ENCODE measurements at regions not wholly inside any gene's neighbourhood (a gene's known extent, or its start where the extent isn't known, plus 50 kb on each side); places are given as distances from the start of the nearest gene placed in this dataset.
A peak's percentile ranks its signal among the peaks of the same experiment; 100 is the strongest.

DNA sequence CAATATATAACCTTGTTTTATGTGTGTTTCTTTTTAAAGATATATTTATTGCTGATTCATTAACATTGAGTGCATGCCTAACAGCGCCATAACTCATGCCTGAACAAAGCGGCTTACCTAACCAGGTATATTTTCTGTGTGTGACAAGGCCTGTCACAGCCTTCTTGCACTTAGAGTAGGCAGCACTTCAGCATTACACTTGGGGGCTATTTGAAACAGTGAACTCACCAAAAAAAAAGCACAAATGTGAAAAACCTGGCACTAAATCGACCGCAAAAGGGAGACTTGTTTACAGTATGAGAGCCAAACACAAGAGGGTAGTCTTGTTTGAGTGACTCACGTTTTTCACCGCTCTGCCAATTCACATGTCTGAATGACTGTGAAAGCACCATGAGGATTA is 111.7 kb downstream of the DISP1 start (continued):
- TF ChIP-seq OSR1 (CRISPR knock-in tag; IDR thresholded peaks at IDR 0.05) (no peak), BACH2 (CRISPR knock-in tag; IDR thresholded peaks at IDR 0.05; ENCODE audit: borderline replicate concordance) (no peak), ARNTL (CRISPR knock-in tag; IDR thresholded peaks at IDR 0.05; ENCODE audit: borderline replicate concordance, low read depth) (no peak), TCF4 (CRISPR knock-in tag; IDR thresholded peaks at IDR 0.05; ENCODE audit: borderline replicate concordance) (no peak)

DNA sequence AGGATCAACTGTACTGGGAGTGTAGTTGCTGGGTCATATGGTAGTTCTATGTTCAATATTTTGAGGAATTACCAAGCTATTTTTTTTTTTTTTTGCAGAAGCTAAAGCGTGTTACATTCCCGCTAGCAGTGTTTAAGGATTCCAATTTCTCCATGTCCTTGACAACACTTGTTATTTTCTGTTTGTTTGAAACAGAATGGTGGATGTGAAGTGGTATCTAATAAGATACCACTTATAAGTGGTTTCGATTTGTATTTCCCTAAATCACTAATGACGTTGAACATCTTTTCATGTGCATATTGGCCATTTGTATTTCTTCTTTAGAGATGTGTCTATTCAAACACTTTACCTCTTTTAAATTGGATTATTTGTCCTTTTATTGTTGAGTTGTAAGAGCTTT is 112.2 kb downstream of the DISP1 start:
- no peak for ATAC-seq
- no peak for TF ChIP-seq ZNF70 (CRISPR knock-in tag; IDR thresholded peaks at IDR 0.05)
- no peak for TF ChIP-seq BACH2 (CRISPR knock-in tag; IDR thresholded peaks at IDR 0.05; ENCODE audit: borderline replicate concordance)
- TF ChIP-seq, protein P1, sequence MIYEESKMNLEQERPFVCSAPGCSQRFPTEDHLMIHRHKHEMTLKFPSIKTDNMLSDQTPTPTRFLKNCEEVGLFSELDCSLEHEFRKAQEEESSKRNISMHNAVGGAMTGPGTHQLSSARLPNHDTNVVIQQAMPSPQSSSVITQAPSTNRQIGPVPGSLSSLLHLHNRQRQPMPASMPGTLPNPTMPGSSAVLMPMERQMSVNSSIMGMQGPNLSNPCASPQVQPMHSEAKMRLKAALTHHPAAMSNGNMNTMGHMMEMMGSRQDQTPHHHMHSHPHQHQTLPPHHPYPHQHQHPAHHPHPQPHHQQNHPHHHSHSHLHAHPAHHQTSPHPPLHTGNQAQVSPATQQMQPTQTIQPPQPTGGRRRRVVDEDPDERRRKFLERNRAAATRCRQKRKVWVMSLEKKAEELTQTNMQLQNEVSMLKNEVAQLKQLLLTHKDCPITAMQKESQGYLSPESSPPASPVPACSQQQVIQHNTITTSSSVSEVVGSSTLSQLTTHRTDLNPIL (CRISPR knock-in tag; IDR thresholded peaks at IDR 0.05; ENCODE audit: low read depth): no peak
- TF ChIP-seq GLIS3 (CRISPR knock-in tag; IDR thresholded peaks at IDR 0.05): no peak
- TF ChIP-seq TOX (CRISPR knock-in tag; IDR thresholded peaks at IDR 0.05; ENCODE audit: borderline replicate concordance): no peak
- TF ChIP-seq, protein P2, sequence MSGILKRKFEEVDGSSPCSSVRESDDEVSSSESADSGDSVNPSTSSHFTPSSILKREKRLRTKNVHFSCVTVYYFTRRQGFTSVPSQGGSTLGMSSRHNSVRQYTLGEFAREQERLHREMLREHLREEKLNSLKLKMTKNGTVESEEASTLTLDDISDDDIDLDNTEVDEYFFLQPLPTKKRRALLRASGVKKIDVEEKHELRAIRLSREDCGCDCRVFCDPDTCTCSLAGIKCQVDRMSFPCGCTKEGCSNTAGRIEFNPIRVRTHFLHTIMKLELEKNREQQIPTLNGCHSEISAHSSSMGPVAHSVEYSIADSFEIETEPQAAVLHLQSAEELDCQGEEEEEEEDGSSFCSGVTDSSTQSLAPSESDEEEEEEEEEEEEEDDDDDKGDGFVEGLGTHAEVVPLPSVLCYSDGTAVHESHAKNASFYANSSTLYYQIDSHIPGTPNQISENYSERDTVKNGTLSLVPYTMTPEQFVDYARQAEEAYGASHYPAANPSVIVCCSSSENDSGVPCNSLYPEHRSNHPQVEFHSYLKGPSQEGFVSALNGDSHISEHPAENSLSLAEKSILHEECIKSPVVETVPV (CRISPR knock-in tag; IDR thresholded peaks at IDR 0.05): no peak

DNA sequence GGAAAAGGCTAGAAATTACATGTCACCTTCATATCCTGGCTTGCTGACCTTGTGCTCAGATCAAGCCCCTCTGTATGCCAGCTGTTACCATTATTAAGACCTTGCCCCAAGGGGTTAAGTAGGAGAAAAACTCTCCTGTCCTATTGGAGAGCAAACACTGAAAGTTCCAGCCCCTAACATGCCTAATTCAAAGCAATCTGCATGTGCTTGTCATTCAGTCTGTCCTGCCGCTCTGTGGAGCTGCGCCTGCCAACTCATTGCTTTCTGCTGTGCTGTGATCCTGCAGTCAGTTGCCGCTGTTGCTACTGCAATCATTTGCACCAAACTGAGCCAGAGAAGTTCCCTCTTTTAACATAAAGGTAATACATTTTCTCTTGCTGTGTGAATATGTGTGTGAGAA is 113.4 kb downstream of the DISP1 start:
- ATAC-seq: peak; percentile 93
- TF ChIP-seq ZFP30 (CRISPR knock-in tag; IDR thresholded peaks at IDR 0.05): no peak
- TF ChIP-seq TCF4 (CRISPR knock-in tag; IDR thresholded peaks at IDR 0.05; ENCODE audit: borderline replicate concordance): no peak
- TF ChIP-seq, protein P3, sequence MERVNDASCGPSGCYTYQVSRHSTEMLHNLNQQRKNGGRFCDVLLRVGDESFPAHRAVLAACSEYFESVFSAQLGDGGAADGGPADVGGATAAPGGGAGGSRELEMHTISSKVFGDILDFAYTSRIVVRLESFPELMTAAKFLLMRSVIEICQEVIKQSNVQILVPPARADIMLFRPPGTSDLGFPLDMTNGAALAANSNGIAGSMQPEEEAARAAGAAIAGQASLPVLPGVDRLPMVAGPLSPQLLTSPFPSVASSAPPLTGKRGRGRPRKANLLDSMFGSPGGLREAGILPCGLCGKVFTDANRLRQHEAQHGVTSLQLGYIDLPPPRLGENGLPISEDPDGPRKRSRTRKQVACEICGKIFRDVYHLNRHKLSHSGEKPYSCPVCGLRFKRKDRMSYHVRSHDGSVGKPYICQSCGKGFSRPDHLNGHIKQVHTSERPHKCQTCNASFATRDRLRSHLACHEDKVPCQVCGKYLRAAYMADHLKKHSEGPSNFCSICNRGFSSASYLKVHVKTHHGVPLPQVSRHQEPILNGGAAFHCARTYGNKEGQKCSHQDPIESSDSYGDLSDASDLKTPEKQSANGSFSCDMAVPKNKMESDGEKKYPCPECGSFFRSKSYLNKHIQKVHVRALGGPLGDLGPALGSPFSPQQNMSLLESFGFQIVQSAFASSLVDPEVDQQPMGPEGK (CRISPR knock-in tag; IDR thresholded peaks at IDR 0.05; ENCODE audit: borderline replicate concordance): no peak
- TF ChIP-seq, protein P4, sequence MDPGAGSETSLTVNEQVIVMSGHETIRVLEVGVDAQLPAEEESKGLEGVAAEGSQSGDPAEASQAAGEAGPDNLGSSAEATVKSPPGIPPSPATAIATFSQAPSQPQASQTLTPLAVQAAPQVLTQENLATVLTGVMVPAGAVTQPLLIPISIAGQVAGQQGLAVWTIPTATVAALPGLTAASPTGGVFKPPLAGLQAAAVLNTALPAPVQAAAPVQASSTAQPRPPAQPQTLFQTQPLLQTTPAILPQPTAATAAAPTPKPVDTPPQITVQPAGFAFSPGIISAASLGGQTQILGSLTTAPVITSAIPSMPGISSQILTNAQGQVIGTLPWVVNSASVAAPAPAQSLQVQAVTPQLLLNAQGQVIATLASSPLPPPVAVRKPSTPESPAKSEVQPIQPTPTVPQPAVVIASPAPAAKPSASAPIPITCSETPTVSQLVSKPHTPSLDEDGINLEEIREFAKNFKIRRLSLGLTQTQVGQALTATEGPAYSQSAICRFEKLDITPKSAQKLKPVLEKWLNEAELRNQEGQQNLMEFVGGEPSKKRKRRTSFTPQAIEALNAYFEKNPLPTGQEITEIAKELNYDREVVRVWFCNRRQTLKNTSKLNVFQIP (CRISPR knock-in tag; IDR thresholded peaks at IDR 0.05; ENCODE audit: borderline replicate concordance, low read depth): no peak
- no peak for TF ChIP-seq RARB (CRISPR knock-in tag; IDR thresholded peaks at IDR 0.05)
- TF ChIP-seq ZNF70 (CRISPR knock-in tag; IDR thresholded peaks at IDR 0.05): no peak
- no peak for TF ChIP-seq ESRRG (CRISPR knock-in tag; IDR thresholded peaks at IDR 0.05)
- no peak for TF ChIP-seq GLIS3 (CRISPR knock-in tag; IDR thresholded peaks at IDR 0.05)
- TF ChIP-seq, protein P2 (CRISPR knock-in tag; IDR thresholded peaks at IDR 0.05): no peak
- TF ChIP-seq ZNF565 (CRISPR knock-in tag; conservative IDR thresholded peaks at IDR 0.05; ENCODE audit: low read depth): no peak
- no peak for TF ChIP-seq PPARA (CRISPR knock-in tag; IDR thresholded peaks at IDR 0.05; ENCODE audit: borderline replicate concordance)
- no peak for TF ChIP-seq ZC3H10 (CRISPR knock-in tag; IDR thresholded peaks at IDR 0.05)
- TF ChIP-seq ZFP3 (CRISPR knock-in tag; IDR thresholded peaks at IDR 0.05): no peak
- TF ChIP-seq, protein P1 (CRISPR knock-in tag; IDR thresholded peaks at IDR 0.05; ENCODE audit: low read depth): no peak

DNA sequence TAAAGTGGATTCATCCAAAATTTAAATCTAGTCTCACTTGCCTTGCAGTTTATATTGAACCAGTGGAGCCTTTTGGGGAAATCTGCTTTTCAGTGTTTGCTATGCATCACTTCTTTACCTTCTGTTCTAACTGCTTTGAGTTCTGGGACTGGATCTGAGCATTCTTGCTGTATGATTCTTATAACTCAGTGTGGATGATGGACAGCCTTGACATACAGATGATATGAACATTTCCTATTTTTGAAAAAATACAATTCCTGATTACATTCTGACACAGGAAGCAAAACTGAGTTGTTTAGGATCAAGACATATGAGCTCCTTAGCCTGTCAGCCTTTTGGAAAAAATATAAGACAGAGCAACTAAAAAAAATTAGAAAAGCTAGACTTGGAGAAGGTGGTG is 115.2 kb downstream of the DISP1 start:
- TF ChIP-seq BACH2 (CRISPR knock-in tag; IDR thresholded peaks at IDR 0.05; ENCODE audit: borderline replicate concordance): no peak
- ATAC-seq: no peak
